DMS79 treated with DMSO at 0.1 percent for 48 hours (cell line): ENCODE measurements at regions not wholly inside any gene's neighbourhood (a gene's known extent, or its start where the extent isn't known, plus 50 kb on each side); places are given as distances from the start of the nearest gene placed in this dataset.

ENCODE experiments used
- DNase-seq: peaks from one replicate; lab custom pipeline; 2025; lab: John Stamatoyannopoulos, UW

GRCh38 chr5:135218790-135219568 lies 180.1 kb downstream of the MACROH2A1 start:
- no peak for DNase-seq

- DNase-seq = no peak
These were observed 180.6 kb downstream of the MACROH2A1 start for GRCh38 chr5:135218486-135218755.

GRCh38 chr5:135217669-135218485 lies 181.2 kb downstream of the MACROH2A1 start:
- DNase-seq = no peak

GRCh38 chr5:135216471-135217343 lies 182.3 kb downstream of the MACROH2A1 start:
- DNase-seq = no peak

- DNase-seq = no peak
These were observed 181.8 kb upstream of the PITX1 start for GRCh38 chr5:135215617-135216470.

GRCh38 chr5:135214897-135215616 lies 181.0 kb upstream of the PITX1 start:
- DNase-seq = no peak

- no peak for DNase-seq
These were observed 179.6 kb upstream of the PITX1 start for GRCh38 chr5:135213466-135214239.

- no peak for DNase-seq
These were observed 179.0 kb upstream of the PITX1 start for GRCh38 chr5:135213027-135213386.

- DNase-seq = no peak
These were observed 178.5 kb upstream of the PITX1 start for GRCh38 chr5:135212361-135213026.

- DNase-seq = no peak
These were observed 177.8 kb upstream of the PITX1 start for GRCh38 chr5:135211791-135212190.

- no peak for DNase-seq
These were observed 177.2 kb upstream of the PITX1 start for GRCh38 chr5:135211083-135211790.

GRCh38 chr5:135210286-135211055 lies 176.4 kb upstream of the PITX1 start:
- DNase-seq = no peak

- DNase-seq = no peak
These were observed 175.1 kb upstream of the PITX1 start for GRCh38 chr5:135208903-135209721.

- no peak for DNase-seq
These were observed 174.5 kb upstream of the PITX1 start for GRCh38 chr5:135208555-135208902.

- DNase-seq = no peak
These were observed 173.8 kb upstream of the PITX1 start for GRCh38 chr5:135207866-135208265.

GRCh38 chr5:135206862-135207261 lies 172.8 kb upstream of the PITX1 start:
- DNase-seq = no peak

- DNase-seq = no peak
These were observed 171.8 kb upstream of the PITX1 start for GRCh38 chr5:135205632-135206349.
